ENCODE measurements at regions not wholly inside any gene's neighbourhood (a gene's known extent, or its start where the extent isn't known, plus 50 kb on each side); places are given as distances from the start of the nearest gene placed in this dataset.

GRCh38 chr2:22485486-22485885 lies 899.5 kb upstream of the KLHL29 start:
- Histone ChIP-seq H3K36me3 (ENCODE audit: control insufficient read depth, insufficient read depth, low read length) (no peaks in the 10 kb centered on the region), H3K27me3 (ENCODE audit: control insufficient read depth, insufficient read depth, low read length) (no peaks in the 10 kb centered on the region), H3K9me3 (ENCODE audit: control insufficient read depth, low read length) (no peaks in the 10 kb centered on the region), H3K4me2 (ENCODE audit: low read length) (no peak overlapping the region), H3K4me3 (ENCODE audit: low read depth, low read length) (no peak overlapping the region), H2AFZ (no peak overlapping the region), H3K79me2 (no peaks in the 10 kb centered on the region), H3K4me1 (no peaks in the 10 kb centered on the region), H3K9ac (no peak overlapping the region), H3K27ac (no peak overlapping the region)
- TF ChIP-seq, protein P1, sequence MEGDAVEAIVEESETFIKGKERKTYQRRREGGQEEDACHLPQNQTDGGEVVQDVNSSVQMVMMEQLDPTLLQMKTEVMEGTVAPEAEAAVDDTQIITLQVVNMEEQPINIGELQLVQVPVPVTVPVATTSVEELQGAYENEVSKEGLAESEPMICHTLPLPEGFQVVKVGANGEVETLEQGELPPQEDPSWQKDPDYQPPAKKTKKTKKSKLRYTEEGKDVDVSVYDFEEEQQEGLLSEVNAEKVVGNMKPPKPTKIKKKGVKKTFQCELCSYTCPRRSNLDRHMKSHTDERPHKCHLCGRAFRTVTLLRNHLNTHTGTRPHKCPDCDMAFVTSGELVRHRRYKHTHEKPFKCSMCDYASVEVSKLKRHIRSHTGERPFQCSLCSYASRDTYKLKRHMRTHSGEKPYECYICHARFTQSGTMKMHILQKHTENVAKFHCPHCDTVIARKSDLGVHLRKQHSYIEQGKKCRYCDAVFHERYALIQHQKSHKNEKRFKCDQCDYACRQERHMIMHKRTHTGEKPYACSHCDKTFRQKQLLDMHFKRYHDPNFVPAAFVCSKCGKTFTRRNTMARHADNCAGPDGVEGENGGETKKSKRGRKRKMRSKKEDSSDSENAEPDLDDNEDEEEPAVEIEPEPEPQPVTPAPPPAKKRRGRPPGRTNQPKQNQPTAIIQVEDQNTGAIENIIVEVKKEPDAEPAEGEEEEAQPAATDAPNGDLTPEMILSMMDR (IDR thresholded peaks at IDR 0.05) = no peak

- H3K9ac ChIP-seq = no peak overlapping the region
- H3K4me2 ChIP-seq (ENCODE audit: low read length) = no peak overlapping the region
- no peaks in the 10 kb centered on the region for H3K36me3 ChIP-seq (ENCODE audit: control insufficient read depth, insufficient read depth, low read length)
- no peaks in the 10 kb centered on the region for H3K4me1 ChIP-seq
- TF ChIP-seq, protein P1 (IDR thresholded peaks at IDR 0.05) = no peak
- no peaks in the 10 kb centered on the region for H3K27me3 ChIP-seq (ENCODE audit: control insufficient read depth, insufficient read depth, low read length)
- H3K4me3 ChIP-seq (ENCODE audit: low read depth, low read length) = no peak overlapping the region
- H3K9me3 ChIP-seq (ENCODE audit: control insufficient read depth, low read length) = no peaks in the 10 kb centered on the region
- no peak overlapping the region for H3K27ac ChIP-seq
- H3K79me2 ChIP-seq = no peaks in the 10 kb centered on the region
- H2AFZ ChIP-seq = no peak overlapping the region
Measured at GRCh38 chr2:22486343-22486742, 898.6 kb upstream of the KLHL29 start.

DNA sequence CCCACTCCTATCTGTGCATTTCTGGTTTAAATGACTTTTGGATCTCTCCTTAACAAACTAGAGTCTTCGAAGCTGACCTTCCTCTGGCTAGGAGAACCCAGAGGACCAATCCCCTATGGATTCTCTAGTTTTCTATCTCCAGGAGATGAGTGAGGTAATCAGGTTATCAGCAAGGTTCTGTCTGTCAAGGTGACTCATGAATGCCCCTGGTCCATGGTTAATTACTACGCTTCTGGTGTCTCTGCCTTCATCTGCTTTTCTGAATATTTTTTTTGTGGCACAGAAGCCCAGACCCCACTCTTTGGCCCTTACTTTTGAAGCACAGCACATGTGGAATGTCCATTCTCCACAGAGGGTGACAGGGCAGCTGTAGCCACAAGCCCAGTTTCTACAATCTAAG lies 897.9 kb upstream of the KLHL29 start:
- H3K9ac ChIP-seq = no peak overlapping the region
- H3K79me2 ChIP-seq = no peaks in the 10 kb centered on the region
- no peaks in the 10 kb centered on the region for H3K36me3 ChIP-seq (ENCODE audit: control insufficient read depth, insufficient read depth, low read length)
- no peak overlapping the region for H2AFZ ChIP-seq
- no peaks in the 10 kb centered on the region for H3K4me1 ChIP-seq
- H3K9me3 ChIP-seq (ENCODE audit: control insufficient read depth, low read length) = no peaks in the 10 kb centered on the region
- TF ChIP-seq, protein P1 (IDR thresholded peaks at IDR 0.05) = no peak
- H3K27me3 ChIP-seq (ENCODE audit: control insufficient read depth, insufficient read depth, low read length) = no peaks in the 10 kb centered on the region
- no peak overlapping the region for H3K27ac ChIP-seq
- no peak overlapping the region for H3K4me2 ChIP-seq (ENCODE audit: low read length)
- H3K4me3 ChIP-seq (ENCODE audit: low read depth, low read length) = no peak overlapping the region

- Histone ChIP-seq H3K27ac (no peak overlapping the region), H3K4me3 (ENCODE audit: low read depth, low read length) (no peak overlapping the region), H3K27me3 (ENCODE audit: control insufficient read depth, insufficient read depth, low read length) (no peaks in the 10 kb centered on the region), H3K4me2 (ENCODE audit: low read length) (no peak overlapping the region), H2AFZ (no peak overlapping the region), H3K9me3 (ENCODE audit: control insufficient read depth, low read length) (no peaks in the 10 kb centered on the region), H3K79me2 (no peaks in the 10 kb centered on the region), H3K9ac (no peak overlapping the region), H3K4me1 (no peaks in the 10 kb centered on the region), H3K36me3 (ENCODE audit: control insufficient read depth, insufficient read depth, low read length) (no peaks in the 10 kb centered on the region)
- TF ChIP-seq, protein P1 (IDR thresholded peaks at IDR 0.05) = no peak
Measured at GRCh38 chr2:22487541-22487940, 897.4 kb upstream of the KLHL29 start.

DNA sequence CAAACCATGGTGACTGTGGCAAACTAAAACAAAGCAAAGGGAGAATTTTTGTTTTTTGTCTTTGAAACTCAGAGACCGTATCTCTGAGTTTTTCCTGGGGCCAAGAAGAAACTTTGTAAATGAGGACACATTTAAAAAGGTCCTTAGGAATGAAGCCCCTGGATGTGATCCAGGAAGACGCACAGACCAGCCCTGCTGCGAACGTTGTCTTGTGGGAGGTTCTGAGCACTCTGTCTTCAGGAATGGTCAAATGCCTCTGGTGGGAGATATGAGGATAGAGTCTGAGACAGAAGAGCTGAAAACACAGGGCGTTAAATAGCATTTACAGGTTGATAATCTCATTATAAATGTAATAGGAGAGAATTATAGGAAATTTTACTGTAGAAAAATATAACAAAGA lies 893.5 kb upstream of the KLHL29 start:
- Histone ChIP-seq H3K4me1 (no peaks in the 10 kb centered on the region), H3K36me3 (ENCODE audit: control insufficient read depth, insufficient read depth, low read length) (no peaks in the 10 kb centered on the region), H3K79me2 (no peaks in the 10 kb centered on the region), H3K9ac (no peak overlapping the region), H3K4me2 (ENCODE audit: low read length) (no peak overlapping the region), H3K4me3 (ENCODE audit: low read depth, low read length) (no peak overlapping the region), H2AFZ (no peak overlapping the region), H3K9me3 (ENCODE audit: control insufficient read depth, low read length) (no peaks in the 10 kb centered on the region), H3K27me3 (ENCODE audit: control insufficient read depth, insufficient read depth, low read length) (no peaks in the 10 kb centered on the region), H3K27ac (no peak overlapping the region)
- TF ChIP-seq, protein P1 (IDR thresholded peaks at IDR 0.05) = no peak

Measured in parathyroid adenoma (tissue), 2 donors.